H9 (cell line): ENCODE measurements at regions not wholly inside any gene's neighbourhood (a gene's known extent, or its start where the extent isn't known, plus 50 kb on each side); places are given as distances from the start of the nearest gene placed in this dataset.

ENCODE experiments used
- DNase-seq: peaks from one replicate; pipeline ENCODE4 v3.0.0-alpha.2; 2017
- H2AFZ ChIP-seq: one replicate; pipeline ENCODE4 v1.6.1; 2013; ENCODE audit warnings: mild to moderate bottlenecking, low read length, control low read depth, moderate library complexity
- H2AK5ac ChIP-seq: 2 replicates; pipeline ENCODE4 v1.6.1; 2013; ENCODE audit warnings: low read length, control low read depth, mixed read lengths; ENCODE audit not compliant: insufficient read length
- H2BK120ac ChIP-seq: one replicate; pipeline ENCODE4 v1.6.1; 2013; ENCODE audit warnings: low read depth, mild to moderate bottlenecking, low read length, control low read depth, inconsistent platforms; ENCODE audit not compliant: poor library complexity, severe bottlenecking
- H2BK12ac ChIP-seq: 2 replicates; pipeline ENCODE4 v1.6.1; 2013; ENCODE audit warnings: low read length, control low read depth, mixed read lengths, low read depth; ENCODE audit not compliant: insufficient read length
- H2BK15ac ChIP-seq: 2 replicates; pipeline ENCODE4 v1.6.1; 2013; ENCODE audit warnings: low read depth, low read length, control low read depth
- H2BK20ac ChIP-seq: one replicate; pipeline ENCODE4 v1.6.1; 2013; ENCODE audit warnings: low read depth, mild to moderate bottlenecking, low read length, control low read depth, inconsistent platforms; ENCODE audit not compliant: poor library complexity, severe bottlenecking
- H2BK5ac ChIP-seq: 2 replicates; pipeline ENCODE4 v1.6.1; 2013; ENCODE audit warnings: low read length, control low read depth, mixed read lengths; ENCODE audit not compliant: insufficient read length
- H3K14ac ChIP-seq: 2 replicates; pipeline ENCODE4 v1.6.1; 2013; ENCODE audit warnings: low read length, control low read depth; ENCODE audit not compliant: insufficient read depth
- H3K18ac ChIP-seq: 2 replicates; pipeline ENCODE4 v1.6.1; 2013; ENCODE audit warnings: low read depth, mild to moderate bottlenecking, mixed read lengths, low read length, control low read depth; ENCODE audit not compliant: insufficient read length
- H3K23ac ChIP-seq: 2 replicates; pipeline ENCODE4 v1.6.1; 2013; ENCODE audit warnings: low read length, control low read depth, mixed read lengths, low read depth; ENCODE audit not compliant: insufficient read length
- H3K23me2 ChIP-seq: 2 replicates; pipeline ENCODE4 v1.6.1; 2013; ENCODE audit warnings: low read depth, mild to moderate bottlenecking, mixed read lengths, low read length, control low read depth; ENCODE audit not compliant: insufficient read length, poor library complexity, severe bottlenecking
- H3K27ac ChIP-seq: 2 replicates; pipeline ENCODE4 v1.5.1; 2013; ENCODE audit warnings: low read length, control low read depth, mixed read lengths, low read depth; ENCODE audit not compliant: insufficient read length
- H3K27me3 ChIP-seq: 2 replicates; pipeline ENCODE4 v1.6.1; 2013; ENCODE audit warnings: low read length, control low read depth, inconsistent platforms; ENCODE audit not compliant: insufficient read depth
- H3K4ac ChIP-seq: 2 replicates; pipeline ENCODE4 v1.6.1; 2013; ENCODE audit warnings: low read depth, mild to moderate bottlenecking, control low read depth, inconsistent platforms, low read length, moderate library complexity
- H3K4me1 ChIP-seq: 2 replicates; pipeline ENCODE4 v1.6.1; 2013; ENCODE audit warnings: low read length, control low read depth, inconsistent platforms; ENCODE audit not compliant: insufficient read depth
- H3K4me2 ChIP-seq: 2 replicates; pipeline ENCODE4 v1.6.1; 2013; ENCODE audit warnings: low read length, control low read depth, mixed read lengths; ENCODE audit not compliant: insufficient read length, insufficient read depth
- H3K56ac ChIP-seq: 2 replicates; pipeline ENCODE4 v1.6.1; 2013; ENCODE audit warnings: low read depth, mild to moderate bottlenecking, mixed read lengths, low read length, control low read depth; ENCODE audit not compliant: insufficient read length
- H3K79me1 ChIP-seq: 2 replicates; pipeline ENCODE4 v1.6.1; 2013; ENCODE audit warnings: low read depth, mild to moderate bottlenecking, moderate library complexity, low read length, control low read depth, inconsistent platforms; ENCODE audit not compliant: insufficient read depth, poor library complexity, severe bottlenecking
- H3K79me2 ChIP-seq: 2 replicates; pipeline ENCODE4 v1.6.1; 2013; ENCODE audit warnings: low read length, control low read depth, inconsistent platforms; ENCODE audit not compliant: insufficient read depth
- H3K9ac ChIP-seq: 2 replicates; pipeline ENCODE4 v1.6.1; 2013; ENCODE audit warnings: low read length, control low read depth, mixed read lengths; ENCODE audit not compliant: insufficient read length; ENCODE audit errors: extremely low read depth
- H3K9me3 ChIP-seq: one replicate; pipeline ENCODE4 v1.6.1; 2013; ENCODE audit warnings: low read depth, low read length, inconsistent platforms; ENCODE audit not compliant: control insufficient read depth
- H3T11ph ChIP-seq: one replicate; pipeline ENCODE4 v1.6.1; 2013; ENCODE audit warnings: mild to moderate bottlenecking, low read length, control low read depth, inconsistent platforms
- H4K20me1 ChIP-seq: one replicate; pipeline ENCODE4 v1.6.1; 2013; ENCODE audit not compliant: control insufficient read depth, insufficient read length, insufficient read depth
- H4K5ac ChIP-seq: 2 replicates; pipeline ENCODE4 v1.6.1; 2013; ENCODE audit warnings: low read depth, mild to moderate bottlenecking, mixed read lengths, low read length, control low read depth; ENCODE audit not compliant: insufficient read length
- H4K8ac ChIP-seq: replicated peaks from 2 replicates; pipeline ENCODE4 v1.6.1; 2013; ENCODE audit warnings: low read length, control low read depth, mixed read lengths, low read depth; ENCODE audit not compliant: insufficient read length
- H4K91ac ChIP-seq: 2 replicates; pipeline ENCODE4 v1.6.1; 2013; ENCODE audit warnings: low read depth, mild to moderate bottlenecking, moderate library complexity, mixed read lengths, low read length, control low read depth; ENCODE audit not compliant: insufficient read length
- H3K27ac Mint-ChIP-seq, 3 experiments: 2 replicates in 2 of 3; 3 replicates in 1 of 3; pipeline ENCODE4 v1.8.0; 2020 to 2021; ENCODE audit warnings: mixed read lengths in 3 of 3, mild to moderate bottlenecking in 1 of 3, moderate library complexity in 1 of 3
- H3K27me3 Mint-ChIP-seq: 2 replicates; pipeline ENCODE4 v1.8.0; 2021; ENCODE audit warnings: low read depth, mild to moderate bottlenecking, moderate library complexity, mixed read lengths
- H3K36me3 Mint-ChIP-seq, 3 experiments: 2 replicates in 2 of 3; 3 replicates in 1 of 3; pipeline ENCODE4 v1.8.0; 2020 to 2021; ENCODE audit warnings: low read depth in 3 of 3, mixed read lengths in 3 of 3; ENCODE audit not compliant: insufficient read depth in 1 of 3
- H3K4me1 Mint-ChIP-seq, 2 experiments: 2 replicates each; pipeline ENCODE4 v1.8.0; 2020; ENCODE audit warnings: mixed read lengths in 2 of 2
- H3K4me3 Mint-ChIP-seq, 2 experiments: 2 replicates in 1 of 2; 3 replicates in 1 of 2; pipeline ENCODE4 v1.8.0; 2020 to 2021; ENCODE audit warnings: mild to moderate bottlenecking in 2 of 2, mixed read lengths in 2 of 2, moderate library complexity in 1 of 2
- H3K9me3 Mint-ChIP-seq, 2 experiments: 2 replicates in 1 of 2; 3 replicates in 1 of 2; pipeline ENCODE4 v1.8.0; 2020; ENCODE audit warnings: mild to moderate bottlenecking in 2 of 2, mixed read lengths in 2 of 2, moderate library complexity in 1 of 2
- CTCF ChIP-seq: fragments of 200-600 bp; sonication (generic); conservative IDR thresholded peaks from 3 replicates; pipeline ENCODE4 v1.8.0; 2021; ENCODE audit warnings: antibody characterized with exemption, mild to moderate bottlenecking
- WGBS: extraction: QIAGEN DNeasy Blood & Tissue Kit; methylation state at CpG from one replicate; pipeline ENCODE4 v1.1.7; 2013; ENCODE audit warnings: missing lambda C conversion rate, low lambda C conversion rate, mixed read lengths; ENCODE audit not compliant: insufficient read length; ENCODE audit errors: extremely low coverage; 5-methylcytosine and 5-hydroxymethylcytosine counted together

GRCh38 chr16:55947366-55947765 is 72.2 kb upstream of the CES5A start:
- Histone ChIP-seq H4K8ac (no peak overlapping the region), H3K27me3 (no peaks in the 10 kb centered on the region; the same call in 1 of the 2 replicates), H3K9me3 (no peaks in the 10 kb centered on the region), H3K79me1 (no peaks in the 10 kb centered on the region), H3K23me2 (no peaks in the 10 kb centered on the region), H4K20me1 (no peaks in the 10 kb centered on the region), H2BK20ac (no peak overlapping the region), H2BK15ac (no peak overlapping the region), H2BK120ac (no peak overlapping the region), H3K27ac (no peak overlapping the region), H3K14ac (no peak overlapping the region), H4K5ac (no peak overlapping the region), H2BK5ac (no peak overlapping the region), H3K4ac (no peak overlapping the region), H2AFZ (no peak overlapping the region), H3K4me1 (peaks cover 3% of the 10 kb centered on the region; the same call in 1 of the 2 replicates), H3K4me2 (no peak overlapping the region), H2BK12ac (no peak overlapping the region), H2AK5ac (no peak overlapping the region), H3K79me2 (no peaks in the 10 kb centered on the region), H3K56ac (no peak overlapping the region), H3K9ac (no peak overlapping the region), H3T11ph (no peak overlapping the region), H4K91ac (no peak overlapping the region), H3K23ac (no peak overlapping the region), H3K18ac (no peak overlapping the region)
- Mint-ChIP-seq H3K27ac (peak overlapping the region in 1 of 3 experiments; percentile 1; a peak in 1 of 7 replicates), H3K36me3 (peaks cover 0 to 5% (median 2%) of the 10 kb centered on the region in 3 experiments; a peak in 3 of 7 replicates), H3K9me3 (peaks cover 8 to 13% of the 10 kb centered on the region in 2 experiments; a peak in 4 of 5 replicates), H3K4me1 (peaks cover 3 to 9% of the 10 kb centered on the region in 2 experiments; a peak in 3 of 4 replicates), H3K4me3 (no peak overlapping the region), H3K27me3 (peaks cover 4% of the 10 kb centered on the region)
- TF ChIP-seq CTCF, result no peak
- DNase-seq, result no peak
- WGBS, result no CpG with 5 or more reads among the region's 1 CpG
